ENCODE measurements at regions not wholly inside any gene's neighbourhood (a gene's known extent, or its start where the extent isn't known, plus 50 kb on each side); places are given as distances from the start of the nearest gene placed in this dataset.

DNA sequence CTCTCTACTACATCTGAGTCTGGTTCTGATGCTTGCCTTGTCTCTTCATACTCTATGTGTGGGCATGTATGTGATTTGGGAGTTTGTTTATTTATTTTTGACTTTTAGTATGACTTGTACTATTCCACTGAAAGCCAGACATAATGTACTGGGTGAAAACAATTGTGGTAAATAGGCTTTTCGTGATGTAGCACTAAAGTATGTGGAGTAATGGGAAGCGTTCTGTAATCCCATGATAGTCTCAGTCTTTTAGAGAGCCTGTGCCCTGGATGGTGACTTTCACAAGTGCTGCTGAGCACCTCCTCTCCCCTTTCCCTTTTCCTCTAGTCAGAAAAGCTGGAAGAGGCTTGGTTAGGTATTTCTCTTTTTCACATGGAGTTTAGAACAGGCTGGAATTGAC, 85.8 kb upstream of the S1PR3 start:
- Histone ChIP-seq H3K9ac (replicated peaks; ENCODE audit: extremely low read depth, insufficient read depth, low read length) (no peak overlapping the region), H4K20me1 (replicated peaks; ENCODE audit: control insufficient read depth, extremely low read depth, insufficient read depth, low read length) (no peaks in the 10 kb centered on the region), H3K9me3 (replicated peaks; ENCODE audit: control insufficient read depth, insufficient read depth, low read length) (no peaks in the 10 kb centered on the region), H3K36me3 (ENCODE audit: control insufficient read depth in 2 of 2, extremely low read depth in 1 of 2, insufficient read depth in 2 of 2, low read length in 2 of 2) (no peaks in the 10 kb centered on the region), H3K4me2 (ENCODE audit: insufficient read depth, low read length) (no peak overlapping the region), H3K27me3 (ENCODE audit: control insufficient read depth in 2 of 2, insufficient read depth in 2 of 2, low read length in 2 of 2) (no peaks in the 10 kb centered on the region), H3K9me1 (replicated peaks; ENCODE audit: control insufficient read depth, extremely low read depth, insufficient read depth, low read length) (no peaks in the 10 kb centered on the region), H3K27ac (ENCODE audit: insufficient read depth, low read depth, low read length) (no peak overlapping the region), H2AFZ (ENCODE audit: low read depth, low read length) (no peak overlapping the region), H3K79me2 (ENCODE audit: control insufficient read depth, insufficient read depth, low read length) (no peaks in the 10 kb centered on the region), H3K4me3 (replicated peaks in 1 of 3; ENCODE audit: insufficient read depth in 1 of 3, low read depth in 1 of 3, low read length in 3 of 3) (no peak overlapping the region), H3K4me1 (ENCODE audit: control insufficient read depth, extremely low read depth, insufficient read depth, low read length) (no peaks in the 10 kb centered on the region)
- no peak for FAIRE-seq
- dilution Hi-C loops (cut with MboI; ENCODE audit: extremely low pct_ligation_motif_present, low sequenced_read_pairs) (no loop called here), intact Hi-C loops (cut with micrococcal nuclease) (loop anchor here (10.0 kb wide), 1 partner anchor 241 kb away; no protein-coding TSS in a partner anchor)
- ChIA-PET POLR2A (no interaction called here), CTCF (interaction anchor here (1.1 kb wide), 1 partner anchor 23 kb away, joined by 3 read pairs; no protein-coding TSS in a partner anchor)
- DNase-seq (ENCODE audit: low read depth, low spot score) = no peak
- BruUV-seq (replicated peaks) = no TSS peak
- TF ChIP-seq MYC (IDR thresholded peaks at IDR 0.05; ENCODE audit: low read depth, low read length) = no peak
- TF ChIP-seq EZH2 (IDR thresholded peaks at IDR 0.05; ENCODE audit: borderline replicate concordance, low read depth, low read length, severe bottlenecking) = no peak
- TF ChIP-seq, protein P1, sequence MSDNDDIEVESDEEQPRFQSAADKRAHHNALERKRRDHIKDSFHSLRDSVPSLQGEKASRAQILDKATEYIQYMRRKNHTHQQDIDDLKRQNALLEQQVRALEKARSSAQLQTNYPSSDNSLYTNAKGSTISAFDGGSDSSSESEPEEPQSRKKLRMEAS (IDR thresholded peaks at IDR 0.05; ENCODE audit: insufficient read depth, insufficient read length) = no peak
- TF ChIP-seq POLR2A (IDR thresholded peaks at IDR 0.05; ENCODE audit: low read depth, low read length) = no peak
- TF ChIP-seq JUN (IDR thresholded peaks at IDR 0.05; ENCODE audit: borderline replicate concordance, insufficient read depth, insufficient read length, low read depth) = no peak
- TF ChIP-seq GATA2 (IDR thresholded peaks at IDR 0.05; ENCODE audit: insufficient read depth, insufficient read length, low read depth, low read length) = no peak
- no peak for TF ChIP-seq FOS (IDR thresholded peaks at IDR 0.05; ENCODE audit: borderline replicate concordance, insufficient read depth, low read length)
- no peak for TF ChIP-seq POLR2AphosphoS5 (IDR thresholded peaks at IDR 0.05; ENCODE audit: insufficient read depth, low read depth, low read length)
- TF ChIP-seq, protein P2, sequence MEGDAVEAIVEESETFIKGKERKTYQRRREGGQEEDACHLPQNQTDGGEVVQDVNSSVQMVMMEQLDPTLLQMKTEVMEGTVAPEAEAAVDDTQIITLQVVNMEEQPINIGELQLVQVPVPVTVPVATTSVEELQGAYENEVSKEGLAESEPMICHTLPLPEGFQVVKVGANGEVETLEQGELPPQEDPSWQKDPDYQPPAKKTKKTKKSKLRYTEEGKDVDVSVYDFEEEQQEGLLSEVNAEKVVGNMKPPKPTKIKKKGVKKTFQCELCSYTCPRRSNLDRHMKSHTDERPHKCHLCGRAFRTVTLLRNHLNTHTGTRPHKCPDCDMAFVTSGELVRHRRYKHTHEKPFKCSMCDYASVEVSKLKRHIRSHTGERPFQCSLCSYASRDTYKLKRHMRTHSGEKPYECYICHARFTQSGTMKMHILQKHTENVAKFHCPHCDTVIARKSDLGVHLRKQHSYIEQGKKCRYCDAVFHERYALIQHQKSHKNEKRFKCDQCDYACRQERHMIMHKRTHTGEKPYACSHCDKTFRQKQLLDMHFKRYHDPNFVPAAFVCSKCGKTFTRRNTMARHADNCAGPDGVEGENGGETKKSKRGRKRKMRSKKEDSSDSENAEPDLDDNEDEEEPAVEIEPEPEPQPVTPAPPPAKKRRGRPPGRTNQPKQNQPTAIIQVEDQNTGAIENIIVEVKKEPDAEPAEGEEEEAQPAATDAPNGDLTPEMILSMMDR (IDR thresholded peaks at IDR 0.05; ENCODE audit: extremely low read depth in 1 of 2, insufficient read depth in 1 of 2, low read depth in 1 of 2, low read length in 2 of 2) = no peak

All from endothelial cell of umbilical vein (primary cell).